K562 (cell line): ENCODE measurements at regions not wholly inside any gene's neighbourhood (a gene's known extent, or its start where the extent isn't known, plus 50 kb on each side); places are given as distances from the start of the nearest gene placed in this dataset.

ENCODE experiments used
- ELF2 ChIP-seq: fragments of 250-450 bp; sonication (Bioruptor Pico); IDR thresholded peaks from 2 replicates; pipeline ENCODE4 v1.5.0; 2021; ENCODE audit warnings: mild to moderate bottlenecking
- MAFF ChIP-seq: IDR thresholded peaks from 2 replicates; pipeline ENCODE4 v1.6.1; 2012; ENCODE audit warnings: low read length, improper control_type of control experiment
- MTA3 ChIP-seq: fragments of 450-650 bp; formaldehyde crosslinking; IDR thresholded peaks from 2 replicates; pipeline ENCODE4 v1.6.1; 2017; ENCODE audit warnings: mild to moderate bottlenecking, borderline replicate concordance
- POLR2A ChIP-seq: fragments of 450-650 bp; conservative IDR thresholded peaks from 2 replicates; pipeline ENCODE4 v1.6.1; 2016
- POU5F1 ChIP-seq: fragments of 150-350 bp; IDR thresholded peaks from 2 replicates; pipeline ENCODE4 v1.6.1; 2014; ENCODE audit warnings: borderline replicate concordance, low read length, low read depth, mild to moderate bottlenecking; ENCODE audit not compliant: partially characterized antibody
- PYGO2 ChIP-seq: fragments of 450-650 bp; IDR thresholded peaks from 2 replicates; pipeline ENCODE4 v1.6.1; 2016; ENCODE audit warnings: mild to moderate bottlenecking, missing genetic modification characterization, moderate library complexity, missing compliant biosample characterization
- RBBP5 ChIP-seq: fragments of 200-600 bp; sonication (generic); IDR thresholded peaks from 2 replicates; pipeline ENCODE4 v1.6.1; 2012; ENCODE audit warnings: borderline replicate concordance, mild to moderate bottlenecking, low read length, control low read depth, inconsistent platforms; ENCODE audit not compliant: insufficient read depth, poor library complexity, severe bottlenecking
- RBM39 ChIP-seq: fragments of 200-400 bp; formaldehyde crosslinking; optimal IDR thresholded peaks from 2 replicates; pipeline ENCODE3; 2018; ENCODE audit warnings: low read depth, low read length
- TFAM ChIP-seq: fragments of 250-450 bp; sonication (Bioruptor Pico); conservative IDR thresholded peaks from 2 replicates; pipeline ENCODE4 v1.5.0; 2021; ENCODE audit warnings: mild to moderate bottlenecking, moderate library complexity
- YY1 ChIP-seq, 3 experiments: IDR thresholded peaks; 2 replicates each; pipeline ENCODE4 v1.6.1; 2011; ENCODE audit warnings: low read length in 2 of 3, mild to moderate bottlenecking in 2 of 3, moderate library complexity in 2 of 3, borderline replicate concordance in 1 of 3, control low read depth in 1 of 3, low read depth in 1 of 3; ENCODE audit not compliant: insufficient read depth in 3 of 3, insufficient replicate concordance in 2 of 3, control insufficient read depth in 1 of 3, insufficient read length in 1 of 3; ENCODE audit errors: extremely low read depth in 1 of 3
- ZNF354B ChIP-seq: fragments of 250-450 bp; sonication (Bioruptor Pico); IDR thresholded peaks from 2 replicates; pipeline ENCODE4 v1.4.0; 2020
- TF ChIP-seq, protein P1 (sequence below), 3 experiments: IDR thresholded peaks in 2 of 3; conservative IDR thresholded peaks in 1 of 3; 2 replicates each; pipeline ENCODE4 v1.5.1; 2011 to 2012; ENCODE audit warnings: low read length in 3 of 3, mild to moderate bottlenecking in 3 of 3, control low read depth in 2 of 3, improper control_type of control experiment in 1 of 3, inconsistent platforms in 1 of 3, low read depth in 1 of 3, mixed read lengths in 1 of 3, moderate library complexity in 1 of 3; ENCODE audit not compliant: insufficient read depth in 2 of 3
- TF ChIP-seq, protein P2 (sequence below), 2 experiments: fragments of 450-650 bp in 1 of 2; IDR thresholded peaks; 2 replicates each; pipeline ENCODE4 v1.6.1; 2011 to 2017; ENCODE audit warnings: low read depth in 2 of 2, antibody characterized with exemption in 1 of 2, borderline replicate concordance in 1 of 2, low read length in 1 of 2, mild to moderate bottlenecking in 1 of 2, mixed read lengths in 1 of 2; ENCODE audit not compliant: control insufficient read depth in 1 of 2

DNA sequence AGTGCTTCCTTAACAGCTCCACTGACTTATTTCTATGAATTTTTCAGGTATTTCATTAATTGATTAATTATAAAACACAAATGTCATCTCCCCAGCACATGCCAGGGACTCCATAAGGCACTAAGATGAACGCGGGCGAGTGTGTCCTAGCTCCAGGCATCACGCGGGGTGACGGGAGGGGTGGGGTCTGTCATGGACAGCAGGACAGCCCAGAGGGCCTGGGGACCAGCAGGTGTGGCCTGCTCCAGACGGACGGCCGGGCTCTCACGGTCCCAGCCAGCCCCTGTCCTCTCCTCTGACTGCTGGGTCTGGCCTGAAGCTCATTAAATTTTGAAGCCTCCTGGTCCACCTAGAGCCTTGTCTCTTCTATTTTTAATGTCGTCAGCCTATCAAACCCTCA, 531.1 kb downstream of the BRD1 start:
- TF ChIP-seq, protein P1, sequence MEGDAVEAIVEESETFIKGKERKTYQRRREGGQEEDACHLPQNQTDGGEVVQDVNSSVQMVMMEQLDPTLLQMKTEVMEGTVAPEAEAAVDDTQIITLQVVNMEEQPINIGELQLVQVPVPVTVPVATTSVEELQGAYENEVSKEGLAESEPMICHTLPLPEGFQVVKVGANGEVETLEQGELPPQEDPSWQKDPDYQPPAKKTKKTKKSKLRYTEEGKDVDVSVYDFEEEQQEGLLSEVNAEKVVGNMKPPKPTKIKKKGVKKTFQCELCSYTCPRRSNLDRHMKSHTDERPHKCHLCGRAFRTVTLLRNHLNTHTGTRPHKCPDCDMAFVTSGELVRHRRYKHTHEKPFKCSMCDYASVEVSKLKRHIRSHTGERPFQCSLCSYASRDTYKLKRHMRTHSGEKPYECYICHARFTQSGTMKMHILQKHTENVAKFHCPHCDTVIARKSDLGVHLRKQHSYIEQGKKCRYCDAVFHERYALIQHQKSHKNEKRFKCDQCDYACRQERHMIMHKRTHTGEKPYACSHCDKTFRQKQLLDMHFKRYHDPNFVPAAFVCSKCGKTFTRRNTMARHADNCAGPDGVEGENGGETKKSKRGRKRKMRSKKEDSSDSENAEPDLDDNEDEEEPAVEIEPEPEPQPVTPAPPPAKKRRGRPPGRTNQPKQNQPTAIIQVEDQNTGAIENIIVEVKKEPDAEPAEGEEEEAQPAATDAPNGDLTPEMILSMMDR (IDR thresholded peaks at IDR 0.05 in 2 of 3, conservative IDR thresholded peaks at IDR 0.05 in 1 of 3; ENCODE audit: insufficient read depth in 2 of 3, low read depth in 1 of 3, low read length in 3 of 3): no peak
- TF ChIP-seq PYGO2 (no peak), YY1 (IDR thresholded peaks at IDR 0.05; ENCODE audit: borderline replicate concordance in 1 of 3, control insufficient read depth in 1 of 3, extremely low read depth in 1 of 3, insufficient read depth in 3 of 3, insufficient read length in 1 of 3, insufficient replicate concordance in 2 of 3, low read depth in 1 of 3, low read length in 2 of 3) (no peak), MAFF (no peak), POLR2A (no peak), ELF2 (CRISPR knock-in tag) (no peak), TFAM (CRISPR knock-in tag) (no peak), RBBP5 (no peak), MTA3 (no peak), POU5F1 (no peak), ZNF354B (CRISPR knock-in tag) (no peak), RBM39 (no peak)
- TF ChIP-seq, protein P2, sequence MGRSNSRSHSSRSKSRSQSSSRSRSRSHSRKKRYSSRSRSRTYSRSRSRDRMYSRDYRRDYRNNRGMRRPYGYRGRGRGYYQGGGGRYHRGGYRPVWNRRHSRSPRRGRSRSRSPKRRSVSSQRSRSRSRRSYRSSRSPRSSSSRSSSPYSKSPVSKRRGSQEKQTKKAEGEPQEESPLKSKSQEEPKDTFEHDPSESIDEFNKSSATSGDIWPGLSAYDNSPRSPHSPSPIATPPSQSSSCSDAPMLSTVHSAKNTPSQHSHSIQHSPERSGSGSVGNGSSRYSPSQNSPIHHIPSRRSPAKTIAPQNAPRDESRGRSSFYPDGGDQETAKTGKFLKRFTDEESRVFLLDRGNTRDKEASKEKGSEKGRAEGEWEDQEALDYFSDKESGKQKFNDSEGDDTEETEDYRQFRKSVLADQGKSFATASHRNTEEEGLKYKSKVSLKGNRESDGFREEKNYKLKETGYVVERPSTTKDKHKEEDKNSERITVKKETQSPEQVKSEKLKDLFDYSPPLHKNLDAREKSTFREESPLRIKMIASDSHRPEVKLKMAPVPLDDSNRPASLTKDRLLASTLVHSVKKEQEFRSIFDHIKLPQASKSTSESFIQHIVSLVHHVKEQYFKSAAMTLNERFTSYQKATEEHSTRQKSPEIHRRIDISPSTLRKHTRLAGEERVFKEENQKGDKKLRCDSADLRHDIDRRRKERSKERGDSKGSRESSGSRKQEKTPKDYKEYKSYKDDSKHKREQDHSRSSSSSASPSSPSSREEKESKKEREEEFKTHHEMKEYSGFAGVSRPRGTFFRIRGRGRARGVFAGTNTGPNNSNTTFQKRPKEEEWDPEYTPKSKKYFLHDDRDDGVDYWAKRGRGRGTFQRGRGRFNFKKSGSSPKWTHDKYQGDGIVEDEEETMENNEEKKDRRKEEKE (IDR thresholded peaks at IDR 0.05; ENCODE audit: borderline replicate concordance in 1 of 2, control insufficient read depth in 1 of 2, low read depth in 2 of 2, low read length in 1 of 2): no peak
